ENCODE measurements at regions not wholly inside any gene's neighbourhood (a gene's known extent, or its start where the extent isn't known, plus 50 kb on each side); places are given as distances from the start of the nearest gene placed in this dataset.

- TF ChIP-seq CTCF (conservative IDR thresholded peaks at IDR 0.05 in 1 of 2, IDR thresholded peaks at IDR 0.05 in 1 of 2; ENCODE audit: low read depth in 1 of 2, low read length in 2 of 2) (no peak), EZH2 (IDR thresholded peaks at IDR 0.05; ENCODE audit: low read length, missing control alignments) (no peak)
Measured at GRCh38 chr6:126111327-126111726, 125.0 kb downstream of the TRMT11 start.

Measured in fibroblast of lung (primary cell).